ENCODE measurements at regions not wholly inside any gene's neighbourhood (a gene's known extent, or its start where the extent isn't known, plus 50 kb on each side); places are given as distances from the start of the nearest gene placed in this dataset.

DNA sequence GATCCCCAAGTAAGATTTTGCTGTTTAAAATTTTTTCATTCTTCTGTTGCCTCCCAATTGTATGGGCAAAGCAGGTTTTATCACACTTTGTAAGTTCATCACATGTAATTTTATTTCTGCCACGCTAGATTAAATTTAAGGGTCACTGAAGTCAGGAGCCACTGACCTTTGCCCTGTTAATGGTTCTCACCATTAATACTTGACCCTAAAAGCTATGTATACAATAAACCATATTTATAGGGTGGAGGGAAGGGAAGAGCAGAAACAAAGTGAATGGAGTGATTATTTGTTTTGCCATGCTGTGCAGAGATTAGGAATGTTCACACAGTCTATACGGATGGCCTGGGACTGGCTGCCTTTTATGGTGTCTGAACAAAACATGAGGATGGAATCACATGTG, 186.7 kb downstream of the BMP2 start:
- no peak for TF ChIP-seq CTCF (IDR thresholded peaks at IDR 0.05; ENCODE audit: borderline replicate concordance, extremely low read depth, low read length, poor library complexity, severe bottlenecking)
- no peak for TF ChIP-seq EZH2 (IDR thresholded peaks at IDR 0.05; ENCODE audit: borderline replicate concordance, low read depth, low read length, severe bottlenecking)

All from DND-41 (cell line).